DOHH2 (cell line): ENCODE measurements at regions not wholly inside any gene's neighbourhood (a gene's known extent, or its start where the extent isn't known, plus 50 kb on each side); places are given as distances from the start of the nearest gene placed in this dataset.

Experiments used
- H3F3A ChIP-seq: fragments of 200-600 bp; sonication (generic), shearing (Covaris generic); 2 replicates; pipeline ENCODE4 v1.6.0; 2016; ENCODE audit warnings: antibody characterized with exemption, mild to moderate bottlenecking; ENCODE audit not compliant: control insufficient read depth, insufficient read depth
- H3K27ac ChIP-seq: fragments of 200-600 bp; sonication (generic); 2 replicates; pipeline ENCODE4 v1.5.1; 2014; ENCODE audit warnings: low read depth, mild to moderate bottlenecking, low read length, moderate library complexity
- H3K27me3 ChIP-seq: fragments of 200-600 bp; sonication (generic); 2 replicates; pipeline ENCODE4 v1.6.1; 2014; ENCODE audit warnings: mild to moderate bottlenecking, low read length, mixed read lengths; ENCODE audit not compliant: control insufficient read depth
- H3K36me3 ChIP-seq: fragments of 200-600 bp; sonication (generic); 2 replicates; pipeline ENCODE4 v1.6.1; 2014; ENCODE audit warnings: mild to moderate bottlenecking, low read length, moderate library complexity, mixed read lengths; ENCODE audit not compliant: control insufficient read depth
- H3K4me1 ChIP-seq: fragments of 200-600 bp; sonication (generic); 2 replicates; pipeline ENCODE4 v1.6.1; 2014; ENCODE audit warnings: mild to moderate bottlenecking, low read length, mixed read lengths; ENCODE audit not compliant: control insufficient read depth
- H3K4me2 ChIP-seq: fragments of 200-600 bp; sonication (generic); 2 replicates; pipeline ENCODE4 v1.6.0; 2014; ENCODE audit warnings: mild to moderate bottlenecking, low read length, moderate library complexity
- H3K4me3 ChIP-seq: fragments of 200-600 bp; sonication (generic); 2 replicates; pipeline ENCODE4 v1.5.1; 2014; ENCODE audit warnings: mild to moderate bottlenecking, low read length, mixed read lengths
- H3K79me2 ChIP-seq: fragments of 200-600 bp; sonication (generic); 2 replicates; pipeline ENCODE4 v1.6.1; 2014; ENCODE audit warnings: mild to moderate bottlenecking, low read length, mixed read lengths; ENCODE audit not compliant: control insufficient read depth
- H3K9me2 ChIP-seq: fragments of 200-600 bp; sonication (generic); replicated peaks from 2 replicates; pipeline ENCODE4 v1.6.1; 2014; ENCODE audit warnings: mild to moderate bottlenecking, low read length, mixed read lengths; ENCODE audit not compliant: control insufficient read depth
- H3K9me3 ChIP-seq: fragments of 200-600 bp; sonication (generic); 2 replicates; pipeline ENCODE4 v1.6.1; 2014; ENCODE audit warnings: antibody characterized with exemption, low read length, mixed read lengths; ENCODE audit not compliant: control insufficient read depth, insufficient read depth
- H4K20me1 ChIP-seq: fragments of 200-600 bp; sonication (generic); 2 replicates; pipeline ENCODE4 v1.6.0; 2014; ENCODE audit warnings: low read depth, mild to moderate bottlenecking, antibody characterized with exemption, low read length, moderate library complexity; ENCODE audit not compliant: control insufficient read depth, insufficient read depth
- EZH2phosphoT487 ChIP-seq: fragments of 200-600 bp; sonication (generic); IDR thresholded peaks from 2 replicates; pipeline ENCODE4 v1.6.1; 2017; ENCODE audit warnings: borderline replicate concordance, mild to moderate bottlenecking, antibody characterized with exemption, low read length, moderate library complexity, mixed read lengths
- TF ChIP-seq, protein P1 (sequence below): fragments of 200-600 bp; sonication (generic); IDR thresholded peaks from one replicate; pipeline ENCODE4 v1.5.1; 2014; ENCODE audit warnings: antibody characterized with exemption, mild to moderate bottlenecking, low read depth, low read length; ENCODE audit not compliant: poor library complexity, severe bottlenecking

DNA sequence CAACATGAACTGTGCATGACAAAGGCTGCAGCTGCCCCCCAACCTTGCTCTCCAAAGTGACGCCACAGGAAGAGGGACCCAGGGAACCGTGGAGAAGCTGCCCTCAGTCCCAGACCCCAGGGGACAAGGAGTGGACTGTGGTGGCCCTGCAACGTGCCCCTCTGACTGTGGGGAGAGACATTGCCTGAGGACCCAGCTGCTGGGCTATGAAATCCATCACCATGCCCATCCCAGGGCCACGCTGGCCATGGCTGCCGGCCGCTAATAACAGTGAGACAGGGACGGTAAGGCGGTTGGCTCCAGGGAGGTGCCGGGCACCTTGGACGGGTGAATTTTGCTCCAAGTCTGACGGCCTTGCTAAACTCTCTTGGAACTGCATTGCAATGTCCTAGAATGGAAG is 211.3 kb upstream of the HDAC4 start:
- H3K79me2 ChIP-seq = no peaks in the 10 kb centered on the region
- no peaks in the 10 kb centered on the region for H4K20me1 ChIP-seq
- no peaks in the 10 kb centered on the region for H3K4me1 ChIP-seq
- no peaks in the 10 kb centered on the region for H3K9me3 ChIP-seq
- no peaks in the 10 kb centered on the region for H3K36me3 ChIP-seq
- no peaks in the 10 kb centered on the region for H3F3A ChIP-seq
- H3K27ac ChIP-seq = no peak overlapping the region
- no peaks in the 10 kb centered on the region for H3K27me3 ChIP-seq
- no peak overlapping the region for H3K4me2 ChIP-seq
- H3K9me2 ChIP-seq = no peaks in the 10 kb centered on the region
- no peak overlapping the region for H3K4me3 ChIP-seq
- no peak for TF ChIP-seq EZH2phosphoT487
- TF ChIP-seq, protein P1, sequence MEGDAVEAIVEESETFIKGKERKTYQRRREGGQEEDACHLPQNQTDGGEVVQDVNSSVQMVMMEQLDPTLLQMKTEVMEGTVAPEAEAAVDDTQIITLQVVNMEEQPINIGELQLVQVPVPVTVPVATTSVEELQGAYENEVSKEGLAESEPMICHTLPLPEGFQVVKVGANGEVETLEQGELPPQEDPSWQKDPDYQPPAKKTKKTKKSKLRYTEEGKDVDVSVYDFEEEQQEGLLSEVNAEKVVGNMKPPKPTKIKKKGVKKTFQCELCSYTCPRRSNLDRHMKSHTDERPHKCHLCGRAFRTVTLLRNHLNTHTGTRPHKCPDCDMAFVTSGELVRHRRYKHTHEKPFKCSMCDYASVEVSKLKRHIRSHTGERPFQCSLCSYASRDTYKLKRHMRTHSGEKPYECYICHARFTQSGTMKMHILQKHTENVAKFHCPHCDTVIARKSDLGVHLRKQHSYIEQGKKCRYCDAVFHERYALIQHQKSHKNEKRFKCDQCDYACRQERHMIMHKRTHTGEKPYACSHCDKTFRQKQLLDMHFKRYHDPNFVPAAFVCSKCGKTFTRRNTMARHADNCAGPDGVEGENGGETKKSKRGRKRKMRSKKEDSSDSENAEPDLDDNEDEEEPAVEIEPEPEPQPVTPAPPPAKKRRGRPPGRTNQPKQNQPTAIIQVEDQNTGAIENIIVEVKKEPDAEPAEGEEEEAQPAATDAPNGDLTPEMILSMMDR = no peak

DNA sequence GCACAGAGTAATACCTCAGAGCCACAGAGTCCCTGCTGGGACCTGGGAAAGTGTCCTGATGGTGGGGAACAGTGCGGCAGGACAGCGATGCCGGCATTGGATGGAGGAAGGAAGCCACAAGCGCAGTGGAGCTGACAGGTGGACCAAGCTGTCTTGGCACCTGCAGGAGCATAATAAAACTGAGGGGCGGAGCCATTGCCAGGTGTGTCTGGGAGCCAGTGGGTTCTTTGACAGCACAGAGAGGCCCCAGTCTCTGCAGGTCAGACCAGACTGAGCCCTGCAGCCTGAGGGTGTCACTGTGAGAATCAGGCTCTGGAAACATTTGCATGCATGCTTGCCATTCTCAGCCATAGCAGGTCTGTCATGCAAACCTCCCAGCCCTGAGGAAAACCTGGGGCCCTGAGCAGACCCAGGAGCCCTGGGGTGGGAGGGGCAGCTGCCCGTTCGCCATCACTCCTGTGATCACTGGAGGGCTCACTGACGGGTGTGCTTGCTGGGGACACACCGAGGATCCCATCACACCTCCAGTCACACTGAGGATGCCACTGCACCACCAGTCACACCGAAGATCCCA is 210.5 kb upstream of the HDAC4 start:
- no peaks in the 10 kb centered on the region for H3K27me3 ChIP-seq
- no peak overlapping the region for H3K4me3 ChIP-seq
- H3K9me2 ChIP-seq = no peaks in the 10 kb centered on the region
- no peak overlapping the region for H3K4me2 ChIP-seq
- H3K36me3 ChIP-seq = no peaks in the 10 kb centered on the region
- H3F3A ChIP-seq = no peaks in the 10 kb centered on the region
- no peak overlapping the region for H3K27ac ChIP-seq
- H3K4me1 ChIP-seq = no peaks in the 10 kb centered on the region
- TF ChIP-seq, protein P1 = no peak
- no peak for TF ChIP-seq EZH2phosphoT487
- no peaks in the 10 kb centered on the region for H3K9me3 ChIP-seq
- H4K20me1 ChIP-seq = no peaks in the 10 kb centered on the region
- no peaks in the 10 kb centered on the region for H3K79me2 ChIP-seq

DNA sequence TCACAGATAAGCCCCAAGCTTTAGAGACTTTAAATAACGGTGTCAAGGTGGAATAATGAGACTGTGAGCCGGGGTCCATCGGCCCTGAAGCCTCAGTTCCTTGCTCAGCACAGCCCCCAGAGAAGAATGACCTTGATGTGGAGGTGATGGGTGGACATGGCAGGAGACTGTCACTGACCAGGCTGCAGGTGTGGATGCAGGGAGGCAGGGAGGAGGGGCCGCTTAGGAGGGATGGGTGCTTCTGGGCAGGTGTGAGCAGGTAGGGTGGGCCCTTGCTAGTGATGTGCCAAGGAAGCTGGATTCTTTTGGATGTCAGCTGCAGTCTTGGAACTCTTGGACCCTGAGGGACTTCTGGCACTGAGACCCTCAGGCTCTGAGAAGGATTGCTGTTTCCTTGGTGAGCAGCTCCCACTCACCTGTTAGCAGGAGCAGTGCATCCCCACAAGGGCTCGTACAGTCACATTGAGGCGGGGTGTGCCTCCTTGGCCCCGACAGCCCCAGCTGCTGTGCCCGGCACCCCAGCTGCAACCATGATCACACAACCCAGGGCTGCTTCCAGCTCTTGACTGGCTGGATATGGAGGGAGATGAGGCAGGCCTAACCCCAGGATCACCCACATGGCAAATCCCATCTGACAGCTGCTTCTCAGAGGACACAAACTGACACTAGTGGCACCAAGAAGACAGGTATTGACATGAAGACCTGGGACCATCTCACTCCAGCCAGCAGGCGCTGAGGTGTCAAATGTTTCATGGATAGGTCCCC is 209.8 kb upstream of the HDAC4 start:
- TF ChIP-seq, protein P1 = no peak
- TF ChIP-seq EZH2phosphoT487 = no peak
- Histone ChIP-seq H3K4me1 (no peaks in the 10 kb centered on the region), H3K4me2 (no peak overlapping the region)

More for the DNA sequence above, 209.8 kb upstream of the HDAC4 start:
- no peaks in the 10 kb centered on the region for H3K9me3 ChIP-seq
- H3K4me3 ChIP-seq = no peak overlapping the region
- no peaks in the 10 kb centered on the region for H3K79me2 ChIP-seq
- no peak overlapping the region for H3K27ac ChIP-seq
- H3K9me2 ChIP-seq = no peaks in the 10 kb centered on the region
- no peaks in the 10 kb centered on the region for H3F3A ChIP-seq
- no peaks in the 10 kb centered on the region for H3K36me3 ChIP-seq
- no peaks in the 10 kb centered on the region for H3K27me3 ChIP-seq
- H4K20me1 ChIP-seq = no peaks in the 10 kb centered on the region
